Adrenal gland (tissue), 5 donors: ENCODE measurements at regions not wholly inside any gene's neighbourhood (a gene's known extent, or its start where the extent isn't known, plus 50 kb on each side); places are given as distances from the start of the nearest gene placed in this dataset.

ENCODE experiments used
- CTCF ChIP-seq, 6 experiments: fragments of 450-650 bp in 4 of 6; fragments of 200-600 bp in 2 of 6; sonication (generic) in 1 of 6; IDR thresholded peaks; 1 replicate in 5 of 6; 2 replicates in 1 of 6; pipeline versions ENCODE4 v1.5.1 to v1.8.0; 2016 to 2021; ENCODE audit warnings: antibody characterized with exemption in 6 of 6, mild to moderate bottlenecking in 2 of 6, moderate library complexity in 1 of 6
- POLR2A ChIP-seq, 2 donors: fragments of 450-650 bp; IDR thresholded peaks; one replicate each; pipeline ENCODE4 v1.6.1; 2017; ENCODE audit warnings: antibody characterized with exemption in 2 of 2, mild to moderate bottlenecking in 2 of 2, moderate library complexity in 1 of 2
- donor health status: DM: no; HTN: no; CAD: no.

- TF ChIP-seq CTCF (IDR thresholded peaks at IDR 0.05) (no peak), POLR2A (IDR thresholded peaks at IDR 0.05) (no peak)
These were observed 464.4 kb downstream of the CDH11 start for GRCh38 chr16:64657316-64658011.
